ENCODE measurements at regions not wholly inside any gene's neighbourhood (a gene's known extent, or its start where the extent isn't known, plus 50 kb on each side); places are given as distances from the start of the nearest gene placed in this dataset.

DNA sequence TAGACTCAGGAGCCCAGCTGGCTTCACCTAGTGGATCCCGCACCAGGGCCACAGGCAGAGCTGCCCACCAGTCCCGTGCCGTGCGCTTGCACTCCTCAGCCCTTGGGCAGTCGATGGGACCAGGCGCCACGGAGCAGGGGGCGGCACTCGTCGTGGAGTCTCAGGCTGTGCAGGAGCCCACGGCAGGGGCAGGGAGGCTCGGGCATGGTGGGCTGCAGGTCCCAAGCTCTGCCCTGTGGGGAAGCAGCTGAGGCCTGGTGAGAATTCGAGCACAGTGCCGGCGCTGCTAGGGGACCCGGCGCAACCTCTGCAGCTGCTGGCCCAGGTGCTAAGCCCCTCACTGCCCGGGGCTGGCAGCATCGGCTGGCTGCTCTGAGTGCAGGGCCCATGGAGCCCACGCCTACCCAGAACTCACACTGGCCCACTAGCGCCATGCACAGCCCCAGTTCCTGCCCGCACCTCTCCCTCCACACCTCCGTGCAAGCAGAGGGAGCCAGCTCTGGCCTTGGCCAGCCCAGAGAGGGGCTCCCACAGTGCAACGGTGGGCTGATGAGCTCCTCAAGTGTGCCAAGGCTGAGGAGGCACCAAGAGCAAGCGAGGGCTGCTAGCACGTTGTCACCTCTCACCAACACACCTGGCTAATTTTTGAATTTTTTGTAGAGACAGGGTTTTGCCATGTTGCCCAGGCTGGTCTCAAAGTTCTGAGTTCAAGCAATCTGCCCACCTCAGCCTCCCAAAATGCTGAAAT lies 116.1 kb downstream of the SPTSSA start:
- H3K79me2 ChIP-seq (replicated peaks; ENCODE audit: insufficient read depth, low read length): no peaks in the 10 kb centered on the region
- no peaks in the 10 kb centered on the region for H4K20me1 ChIP-seq (ENCODE audit: insufficient read depth)
- no peak for TF ChIP-seq MXI1 (conservative IDR thresholded peaks at IDR 0.05; ENCODE audit: poor library complexity, severe bottlenecking)
- TF ChIP-seq, protein P1, sequence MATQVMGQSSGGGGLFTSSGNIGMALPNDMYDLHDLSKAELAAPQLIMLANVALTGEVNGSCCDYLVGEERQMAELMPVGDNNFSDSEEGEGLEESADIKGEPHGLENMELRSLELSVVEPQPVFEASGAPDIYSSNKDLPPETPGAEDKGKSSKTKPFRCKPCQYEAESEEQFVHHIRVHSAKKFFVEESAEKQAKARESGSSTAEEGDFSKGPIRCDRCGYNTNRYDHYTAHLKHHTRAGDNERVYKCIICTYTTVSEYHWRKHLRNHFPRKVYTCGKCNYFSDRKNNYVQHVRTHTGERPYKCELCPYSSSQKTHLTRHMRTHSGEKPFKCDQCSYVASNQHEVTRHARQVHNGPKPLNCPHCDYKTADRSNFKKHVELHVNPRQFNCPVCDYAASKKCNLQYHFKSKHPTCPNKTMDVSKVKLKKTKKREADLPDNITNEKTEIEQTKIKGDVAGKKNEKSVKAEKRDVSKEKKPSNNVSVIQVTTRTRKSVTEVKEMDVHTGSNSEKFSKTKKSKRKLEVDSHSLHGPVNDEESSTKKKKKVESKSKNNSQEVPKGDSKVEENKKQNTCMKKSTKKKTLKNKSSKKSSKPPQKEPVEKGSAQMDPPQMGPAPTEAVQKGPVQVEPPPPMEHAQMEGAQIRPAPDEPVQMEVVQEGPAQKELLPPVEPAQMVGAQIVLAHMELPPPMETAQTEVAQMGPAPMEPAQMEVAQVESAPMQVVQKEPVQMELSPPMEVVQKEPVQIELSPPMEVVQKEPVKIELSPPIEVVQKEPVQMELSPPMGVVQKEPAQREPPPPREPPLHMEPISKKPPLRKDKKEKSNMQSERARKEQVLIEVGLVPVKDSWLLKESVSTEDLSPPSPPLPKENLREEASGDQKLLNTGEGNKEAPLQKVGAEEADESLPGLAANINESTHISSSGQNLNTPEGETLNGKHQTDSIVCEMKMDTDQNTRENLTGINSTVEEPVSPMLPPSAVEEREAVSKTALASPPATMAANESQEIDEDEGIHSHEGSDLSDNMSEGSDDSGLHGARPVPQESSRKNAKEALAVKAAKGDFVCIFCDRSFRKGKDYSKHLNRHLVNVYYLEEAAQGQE (IDR thresholded peaks at IDR 0.05; ENCODE audit: borderline replicate concordance): no peak
- no peak for TF ChIP-seq RAD21 (conservative IDR thresholded peaks at IDR 0.05)
- TF ChIP-seq POLR2AphosphoS5 (IDR thresholded peaks at IDR 0.05): no peak
- TF ChIP-seq SMC3 (conservative IDR thresholded peaks at IDR 0.05; ENCODE audit: poor library complexity): no peak
- TF ChIP-seq, protein P2, sequence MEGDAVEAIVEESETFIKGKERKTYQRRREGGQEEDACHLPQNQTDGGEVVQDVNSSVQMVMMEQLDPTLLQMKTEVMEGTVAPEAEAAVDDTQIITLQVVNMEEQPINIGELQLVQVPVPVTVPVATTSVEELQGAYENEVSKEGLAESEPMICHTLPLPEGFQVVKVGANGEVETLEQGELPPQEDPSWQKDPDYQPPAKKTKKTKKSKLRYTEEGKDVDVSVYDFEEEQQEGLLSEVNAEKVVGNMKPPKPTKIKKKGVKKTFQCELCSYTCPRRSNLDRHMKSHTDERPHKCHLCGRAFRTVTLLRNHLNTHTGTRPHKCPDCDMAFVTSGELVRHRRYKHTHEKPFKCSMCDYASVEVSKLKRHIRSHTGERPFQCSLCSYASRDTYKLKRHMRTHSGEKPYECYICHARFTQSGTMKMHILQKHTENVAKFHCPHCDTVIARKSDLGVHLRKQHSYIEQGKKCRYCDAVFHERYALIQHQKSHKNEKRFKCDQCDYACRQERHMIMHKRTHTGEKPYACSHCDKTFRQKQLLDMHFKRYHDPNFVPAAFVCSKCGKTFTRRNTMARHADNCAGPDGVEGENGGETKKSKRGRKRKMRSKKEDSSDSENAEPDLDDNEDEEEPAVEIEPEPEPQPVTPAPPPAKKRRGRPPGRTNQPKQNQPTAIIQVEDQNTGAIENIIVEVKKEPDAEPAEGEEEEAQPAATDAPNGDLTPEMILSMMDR (IDR thresholded peaks at IDR 0.05; ENCODE audit: poor library complexity, severe bottlenecking): no peak
- TF ChIP-seq EP300 (conservative IDR thresholded peaks at IDR 0.05; ENCODE audit: poor library complexity, severe bottlenecking): no peak
- TF ChIP-seq EZH2 (IDR thresholded peaks at IDR 0.05; ENCODE audit: borderline replicate concordance, insufficient read depth, low read length, poor library complexity, severe bottlenecking): no peak
- TF ChIP-seq TAF1 (IDR thresholded peaks at IDR 0.05; ENCODE audit: low read depth): no peak
- H3K4me3 ChIP-seq (ENCODE audit: low read length): no peak overlapping the region
- no peak overlapping the region for H3K9ac ChIP-seq (ENCODE audit: low read length)
- no peaks in the 10 kb centered on the region for H3F3A ChIP-seq (ENCODE audit: insufficient read depth, low read length, poor library complexity, severe bottlenecking)
- H3K27ac ChIP-seq (ENCODE audit: low read length): no peak overlapping the region
- no peak overlapping the region for H3K4me2 ChIP-seq (ENCODE audit: low read length)
- no peaks in the 10 kb centered on the region for H3K36me3 ChIP-seq (ENCODE audit: insufficient read depth, low read length)
- H3K9me3 ChIP-seq (ENCODE audit: low read length): no peaks in the 10 kb centered on the region
- H3K9me2 ChIP-seq (ENCODE audit: insufficient read depth, low read length): no peaks in the 10 kb centered on the region
- H3K27me3 ChIP-seq (ENCODE audit: insufficient read depth, low read depth, low read length): no peaks in the 10 kb centered on the region
- H2AFZ ChIP-seq (ENCODE audit: low read depth, low read length): no peak overlapping the region

DNA sequence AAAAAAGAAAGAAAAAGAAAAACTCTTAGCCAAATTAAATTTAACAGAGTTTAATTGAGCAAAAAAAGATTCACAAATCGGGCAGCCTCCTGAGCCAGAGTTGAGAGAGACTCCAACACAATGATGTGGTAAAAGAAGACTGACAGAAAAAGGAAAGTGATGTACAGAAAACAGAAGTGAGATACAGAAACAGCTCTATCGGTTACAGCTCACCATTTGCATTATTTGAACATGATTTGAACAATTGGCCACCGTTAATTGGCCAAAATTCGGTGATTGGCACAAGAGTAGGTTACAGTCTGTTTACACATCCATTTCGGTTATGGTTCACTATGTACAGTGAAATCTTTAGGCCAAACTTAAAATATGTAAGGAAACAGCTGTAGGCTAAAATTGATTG lies 117.7 kb downstream of the SPTSSA start:
- H4K20me1 ChIP-seq (ENCODE audit: insufficient read depth): no peaks in the 10 kb centered on the region
- no peak overlapping the region for H3K4me3 ChIP-seq (ENCODE audit: low read length)
- H3K27ac ChIP-seq (ENCODE audit: low read length): no peak overlapping the region
- H3K9me2 ChIP-seq (ENCODE audit: insufficient read depth, low read length): no peaks in the 10 kb centered on the region
- H3K9ac ChIP-seq (ENCODE audit: low read length): no peak overlapping the region
- H3K4me2 ChIP-seq (ENCODE audit: low read length): no peak overlapping the region
- H3K36me3 ChIP-seq (ENCODE audit: insufficient read depth, low read length): no peaks in the 10 kb centered on the region
- no peak overlapping the region for H2AFZ ChIP-seq (ENCODE audit: low read depth, low read length)
- H3K9me3 ChIP-seq (ENCODE audit: low read length): no peaks in the 10 kb centered on the region
- no peaks in the 10 kb centered on the region for H3K79me2 ChIP-seq (replicated peaks; ENCODE audit: insufficient read depth, low read length)
- TF ChIP-seq TAF1 (IDR thresholded peaks at IDR 0.05; ENCODE audit: low read depth) (no peak), SMC3 (conservative IDR thresholded peaks at IDR 0.05; ENCODE audit: poor library complexity) (no peak), EP300 (conservative IDR thresholded peaks at IDR 0.05; ENCODE audit: poor library complexity, severe bottlenecking) (no peak)
- TF ChIP-seq, protein P2 (IDR thresholded peaks at IDR 0.05; ENCODE audit: poor library complexity, severe bottlenecking): no peak
- H3K27me3 ChIP-seq (ENCODE audit: insufficient read depth, low read depth, low read length): no peaks in the 10 kb centered on the region
- H3F3A ChIP-seq (ENCODE audit: insufficient read depth, low read length, poor library complexity, severe bottlenecking): no peaks in the 10 kb centered on the region
